Endothelial cell of umbilical vein (primary cell): ENCODE measurements at regions not wholly inside any gene's neighbourhood (a gene's known extent, or its start where the extent isn't known, plus 50 kb on each side); places are given as distances from the start of the nearest gene placed in this dataset.

Experiments used
- BruUV-seq: library from RNA; stranded (reverse); fragments of 400-500 nt; replicated peaks from 2 replicates; lab custom pipeline; 2021; lab: Mats Ljungman, UMichigan
- CTCF ChIA-PET: fragments of 300-600, 350-600 bp; sonication (Branson Sonifier 250); formaldehyde crosslinking; loops from one replicate; lab custom pipeline; 2021; ENCODE audit warnings: antibody characterized with exemption, inconsistent platforms; lab: Charles Lee
- POLR2A ChIA-PET: fragments of 300-600, 350-600 bp; sonication (Branson Sonifier 250); formaldehyde crosslinking; loops from one replicate; lab custom pipeline; 2021; ENCODE audit warnings: antibody characterized with exemption, inconsistent platforms; lab: Charles Lee
- DNase-seq: peaks from one replicate; pipeline ENCODE4 v3.0.0-alpha.2; 2011; ENCODE audit warnings: low read depth, low spot score
- FAIRE-seq: peaks from 2 replicates; lab custom pipeline; 2011; peaks lifted over from hg19 to GRCh38; lab: Jason Lieb, UNC
- H2AFZ ChIP-seq: 2 replicates; pipeline ENCODE4 v1.6.0; 2012; ENCODE audit warnings: low read depth, low read length, control low read depth, inconsistent platforms
- H3K27ac ChIP-seq: 2 replicates; pipeline ENCODE4 v1.5.1; 2011; ENCODE audit warnings: low read depth, mild to moderate bottlenecking, control low read depth, low read length, moderate library complexity; ENCODE audit not compliant: insufficient read depth
- H3K27me3 ChIP-seq, 2 experiments: 2 replicates each; pipeline versions ENCODE4 v1.6.0 to v1.6.1; 2011; ENCODE audit warnings: low read length in 2 of 2, mixed read lengths in 1 of 2; ENCODE audit not compliant: control insufficient read depth in 2 of 2, insufficient read depth in 2 of 2
- H3K36me3 ChIP-seq, 2 experiments: 2 replicates in 1 of 2; 3 replicates in 1 of 2; pipeline ENCODE4 v1.5.1; 2011; ENCODE audit warnings: low read length in 2 of 2, mild to moderate bottlenecking in 1 of 2, moderate library complexity in 1 of 2; ENCODE audit not compliant: control insufficient read depth in 2 of 2, insufficient read depth in 2 of 2; ENCODE audit errors: extremely low read depth in 1 of 2
- H3K4me1 ChIP-seq: 3 replicates; pipeline ENCODE4 v1.5.1; 2011; ENCODE audit warnings: mild to moderate bottlenecking, low read length; ENCODE audit not compliant: control insufficient read depth, insufficient read depth; ENCODE audit errors: extremely low read depth
- H3K4me2 ChIP-seq: 2 replicates; pipeline ENCODE4 v1.6.1; 2011; ENCODE audit warnings: low read length, control low read depth, mixed read lengths; ENCODE audit not compliant: insufficient read depth
- H3K4me3 ChIP-seq, 3 experiments: fragments of 200-600 bp in 1 of 3; sonication (generic), shearing (Covaris generic) in 1 of 3; replicated peaks in 1 of 3; 2 replicates each; pipeline ENCODE4 v1.5.1; 2011 to 2016; ENCODE audit warnings: control low read depth in 3 of 3, low read length in 3 of 3, mild to moderate bottlenecking in 2 of 3, inconsistent platforms in 1 of 3, low read depth in 1 of 3, moderate library complexity in 1 of 3; ENCODE audit not compliant: insufficient read depth in 1 of 3
- H3K79me2 ChIP-seq: 2 replicates; pipeline ENCODE4 v1.6.0; 2012; ENCODE audit warnings: low read length, inconsistent platforms; ENCODE audit not compliant: control insufficient read depth, insufficient read depth
- H3K9ac ChIP-seq: replicated peaks from 2 replicates; pipeline ENCODE3; 2011; ENCODE audit warnings: low read length, control low read depth; ENCODE audit not compliant: insufficient read depth; ENCODE audit errors: extremely low read depth
- H3K9me1 ChIP-seq: replicated peaks from 3 replicates; pipeline ENCODE4 v1.6.0; 2011; ENCODE audit warnings: mild to moderate bottlenecking, low read length; ENCODE audit not compliant: control insufficient read depth, insufficient read depth; ENCODE audit errors: extremely low read depth
- H3K9me3 ChIP-seq: replicated peaks from 2 replicates; pipeline ENCODE4 v1.5.1; 2012; ENCODE audit warnings: low read length, inconsistent platforms; ENCODE audit not compliant: control insufficient read depth, insufficient read depth
- H4K20me1 ChIP-seq: replicated peaks from 2 replicates; pipeline ENCODE3; 2011; ENCODE audit warnings: mild to moderate bottlenecking, low read length; ENCODE audit not compliant: control insufficient read depth, insufficient read depth; ENCODE audit errors: extremely low read depth
- EZH2 ChIP-seq: IDR thresholded peaks from 2 replicates; pipeline ENCODE4 v1.6.1; 2012; ENCODE audit warnings: borderline replicate concordance, low read depth, mild to moderate bottlenecking, moderate library complexity, low read length, inconsistent platforms; ENCODE audit not compliant: severe bottlenecking
- FOS ChIP-seq: IDR thresholded peaks from 2 replicates; pipeline ENCODE4 v1.6.1; 2011; ENCODE audit warnings: mild to moderate bottlenecking, low read length, moderate library complexity, borderline replicate concordance; ENCODE audit not compliant: insufficient read depth
- GATA2 ChIP-seq: IDR thresholded peaks from 2 replicates; pipeline ENCODE4 v1.7.0; 2011; ENCODE audit warnings: low read depth, mild to moderate bottlenecking, moderate library complexity, mixed read lengths, low read length; ENCODE audit not compliant: insufficient read length, insufficient read depth
- JUN ChIP-seq: IDR thresholded peaks from 2 replicates; pipeline ENCODE4 v1.6.1; 2011; ENCODE audit warnings: borderline replicate concordance, low read depth; ENCODE audit not compliant: insufficient read length, insufficient read depth
- MYC ChIP-seq: IDR thresholded peaks from one replicate; pipeline ENCODE4 v1.6.1; 2011; ENCODE audit warnings: mild to moderate bottlenecking, low read depth, low read length
- POLR2A ChIP-seq: IDR thresholded peaks from 2 replicates; pipeline ENCODE4 v1.6.1; 2012; ENCODE audit warnings: low read depth, mild to moderate bottlenecking, control low read depth, low read length
- POLR2AphosphoS5 ChIP-seq: IDR thresholded peaks from 2 replicates; pipeline ENCODE4 v1.6.1; 2012; ENCODE audit warnings: low read depth, mild to moderate bottlenecking, control low read depth, low read length, moderate library complexity; ENCODE audit not compliant: insufficient read depth
- dilution Hi-C: fragments of 300-500 bp; cut with MboI; formaldehyde crosslinking; loops from one replicate; pipeline ENCODE4 v1.15.0; 2019; ENCODE audit warnings: low sequenced_read_pairs; ENCODE audit not compliant: extremely low pct_ligation_motif_present
- intact Hi-C: fragments of 100-400 bp; cut with micrococcal nuclease; formaldehyde crosslinking; loops from one replicate; pipeline ENCODE4 v1.10.0; 2022
- TF ChIP-seq, protein P1 (sequence below): IDR thresholded peaks from 2 replicates; pipeline ENCODE4 v1.6.1; 2011; ENCODE audit not compliant: insufficient read depth, insufficient read length
- TF ChIP-seq, protein P2 (sequence below), 2 donors: IDR thresholded peaks; 1 replicate in 1 of 2; 2 replicates in 1 of 2; pipeline ENCODE4 v1.5.1; 2011; ENCODE audit warnings: low read length in 2 of 2, mild to moderate bottlenecking in 2 of 2, moderate library complexity in 2 of 2, control low read depth in 1 of 2, inconsistent platforms in 1 of 2, low read depth in 1 of 2; ENCODE audit not compliant: insufficient read depth in 1 of 2; ENCODE audit errors: extremely low read depth in 1 of 2

DNA sequence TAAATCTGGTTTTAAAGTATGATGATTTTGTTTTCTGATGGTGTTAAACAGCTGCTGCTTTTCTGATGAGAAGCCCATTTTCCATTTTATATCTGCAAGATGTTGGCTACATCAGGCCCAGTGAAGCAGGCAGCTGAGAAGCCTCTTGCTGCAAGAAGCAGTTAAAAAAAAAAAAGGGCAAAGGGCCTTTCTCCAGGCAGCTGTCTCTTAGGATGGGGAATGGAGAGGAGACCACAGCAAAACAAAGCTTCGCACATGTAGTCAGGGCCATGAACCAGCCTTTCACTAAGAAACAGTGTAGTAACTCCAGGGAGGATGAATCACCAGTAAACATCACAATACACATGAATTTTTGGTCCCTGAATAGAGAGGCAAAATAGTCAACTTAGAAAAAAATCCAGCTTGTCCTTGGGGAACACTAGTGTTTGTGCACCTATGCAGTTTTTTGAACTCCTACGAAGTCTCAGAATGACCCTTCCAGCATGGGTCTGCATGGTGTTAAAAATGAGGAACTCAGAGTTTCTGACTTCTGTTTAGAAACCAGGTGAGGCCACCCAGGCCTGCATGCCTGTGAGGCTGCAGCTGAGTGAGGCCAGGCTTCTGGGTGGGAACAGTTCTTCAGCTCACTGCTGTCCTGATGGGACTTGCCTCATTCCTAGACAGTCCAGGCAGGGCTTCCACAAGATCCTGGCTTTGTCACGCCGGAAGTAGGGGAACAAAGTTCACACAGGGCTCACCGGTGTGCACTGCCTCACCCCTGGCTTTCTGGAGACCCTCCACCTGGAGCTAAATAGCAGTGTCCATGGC lies 518.7 kb downstream of the MCTP2 start:
- Histone ChIP-seq H3K4me1 (no peaks in the 10 kb centered on the region), H3K9ac (no peak overlapping the region), H2AFZ (no peak overlapping the region), H4K20me1 (no peaks in the 10 kb centered on the region), H3K27ac (no peak overlapping the region), H3K9me3 (no peaks in the 10 kb centered on the region), H3K9me1 (no peaks in the 10 kb centered on the region), H3K27me3 (no peaks in the 10 kb centered on the region), H3K36me3 (no peaks in the 10 kb centered on the region), H3K4me3 (no peak overlapping the region), H3K79me2 (no peaks in the 10 kb centered on the region), H3K4me2 (no peak overlapping the region)
- no TSS peak for BruUV-seq
- dilution Hi-C loops = no loop called here
- intact Hi-C loops = no loop called here
- ChIA-PET POLR2A (no interaction called here), CTCF (interaction anchor here (0.9 kb wide), 2 partner anchors 13 to 79 kb away, joined by 3 to 4 read pairs; no protein-coding TSS in a partner anchor)
- no peak for FAIRE-seq
- TF ChIP-seq MYC (no peak), JUN (no peak), FOS (no peak), GATA2 (no peak)
- TF ChIP-seq, protein P1, sequence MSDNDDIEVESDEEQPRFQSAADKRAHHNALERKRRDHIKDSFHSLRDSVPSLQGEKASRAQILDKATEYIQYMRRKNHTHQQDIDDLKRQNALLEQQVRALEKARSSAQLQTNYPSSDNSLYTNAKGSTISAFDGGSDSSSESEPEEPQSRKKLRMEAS = no peak
- no peak for DNase-seq

GRCh38 chr15:94760348-94760747 lies 529.0 kb downstream of the MCTP2 start:
- Histone ChIP-seq H3K4me2 (no peak overlapping the region), H3K9ac (no peak overlapping the region), H3K27me3 (no peaks in the 10 kb centered on the region), H3K4me3 (no peak overlapping the region), H3K9me1 (no peaks in the 10 kb centered on the region), H2AFZ (no peak overlapping the region), H3K4me1 (no peaks in the 10 kb centered on the region), H3K27ac (no peak overlapping the region), H3K9me3 (no peaks in the 10 kb centered on the region), H3K79me2 (no peaks in the 10 kb centered on the region), H3K36me3 (no peaks in the 10 kb centered on the region), H4K20me1 (no peaks in the 10 kb centered on the region)
- BruUV-seq = no TSS peak
- no peak for TF ChIP-seq MYC
- no peak for TF ChIP-seq POLR2A
- TF ChIP-seq POLR2AphosphoS5 = no peak
- TF ChIP-seq, protein P1 = no peak
- TF ChIP-seq, protein P2, sequence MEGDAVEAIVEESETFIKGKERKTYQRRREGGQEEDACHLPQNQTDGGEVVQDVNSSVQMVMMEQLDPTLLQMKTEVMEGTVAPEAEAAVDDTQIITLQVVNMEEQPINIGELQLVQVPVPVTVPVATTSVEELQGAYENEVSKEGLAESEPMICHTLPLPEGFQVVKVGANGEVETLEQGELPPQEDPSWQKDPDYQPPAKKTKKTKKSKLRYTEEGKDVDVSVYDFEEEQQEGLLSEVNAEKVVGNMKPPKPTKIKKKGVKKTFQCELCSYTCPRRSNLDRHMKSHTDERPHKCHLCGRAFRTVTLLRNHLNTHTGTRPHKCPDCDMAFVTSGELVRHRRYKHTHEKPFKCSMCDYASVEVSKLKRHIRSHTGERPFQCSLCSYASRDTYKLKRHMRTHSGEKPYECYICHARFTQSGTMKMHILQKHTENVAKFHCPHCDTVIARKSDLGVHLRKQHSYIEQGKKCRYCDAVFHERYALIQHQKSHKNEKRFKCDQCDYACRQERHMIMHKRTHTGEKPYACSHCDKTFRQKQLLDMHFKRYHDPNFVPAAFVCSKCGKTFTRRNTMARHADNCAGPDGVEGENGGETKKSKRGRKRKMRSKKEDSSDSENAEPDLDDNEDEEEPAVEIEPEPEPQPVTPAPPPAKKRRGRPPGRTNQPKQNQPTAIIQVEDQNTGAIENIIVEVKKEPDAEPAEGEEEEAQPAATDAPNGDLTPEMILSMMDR (IDR thresholded peaks at IDR 0.05; ENCODE audit: extremely low read depth in 1 of 2, insufficient read depth in 1 of 2, low read depth in 1 of 2, low read length in 2 of 2) = no peak
- no peak for TF ChIP-seq JUN
- no peak for TF ChIP-seq EZH2
- TF ChIP-seq FOS = no peak
- TF ChIP-seq GATA2 = no peak
- DNase-seq (no peak), FAIRE-seq (no peak)
- ChIA-PET CTCF (no interaction called here), POLR2A (no interaction called here)
- dilution Hi-C loops (no loop called here), intact Hi-C loops (no loop called here)
